GM23338 (cell line): ENCODE measurements at regions not wholly inside any gene's neighbourhood (a gene's known extent, or its start where the extent isn't known, plus 50 kb on each side); places are given as distances from the start of the nearest gene placed in this dataset.

Source experiments
- ATAC-seq: fragments of 200-7000 bp; cut with Tn5 transposase; 3 replicates; pipeline ENCODE4 v1.9.1; 2020
- DNase-seq: peaks from one replicate; pipeline ENCODE4 v3.0.0-alpha.2; 2015; ENCODE audit warnings: low spot score
- H2AFZ ChIP-seq: fragments of 200-600 bp; sonication (generic); 2 replicates; pipeline ENCODE4 v1.8.0; 2016; ENCODE audit warnings: antibody characterized with exemption, mild to moderate bottlenecking, moderate library complexity
- H3F3A ChIP-seq: fragments of 200-600 bp; sonication (generic); replicated peaks from 2 replicates; pipeline ENCODE4 v1.8.0; 2017; ENCODE audit warnings: antibody characterized with exemption, mixed run types, low read depth
- H3K27ac ChIP-seq: fragments of 200-600 bp; sonication (generic); 2 replicates; pipeline ENCODE4 v1.6.1; 2016; ENCODE audit warnings: low read depth
- H3K27me3 ChIP-seq: fragments of 200-600 bp; sonication (generic); 2 replicates; pipeline ENCODE4 v1.8.0; 2016; ENCODE audit warnings: mild to moderate bottlenecking, mixed run types, moderate library complexity; ENCODE audit not compliant: insufficient read depth
- H3K36me3 ChIP-seq: fragments of 200-600 bp; sonication (generic); 2 replicates; pipeline ENCODE4 v1.8.0; 2016; ENCODE audit warnings: mild to moderate bottlenecking; ENCODE audit not compliant: insufficient read depth
- H3K4me1 ChIP-seq: fragments of 200-600 bp; sonication (generic); 2 replicates; pipeline ENCODE4 v1.8.0; 2016; ENCODE audit warnings: mild to moderate bottlenecking, moderate library complexity; ENCODE audit not compliant: insufficient read depth
- H3K4me2 ChIP-seq: fragments of 200-600 bp; sonication (generic); 2 replicates; pipeline ENCODE4 v1.7.1; 2017; ENCODE audit warnings: mixed run types
- H3K4me3 ChIP-seq: fragments of 200-600 bp; sonication (generic); 2 replicates; pipeline ENCODE4 v1.6.1; 2016; ENCODE audit warnings: mixed run types
- H3K79me2 ChIP-seq: fragments of 200-600 bp; sonication (generic); replicated peaks from 2 replicates; pipeline ENCODE4 v1.8.0; 2017; ENCODE audit warnings: mild to moderate bottlenecking; ENCODE audit not compliant: insufficient read depth
- H3K9me2 ChIP-seq: fragments of 200-600 bp; sonication (generic); 2 replicates; pipeline ENCODE4 v1.8.0; 2017; ENCODE audit not compliant: insufficient read depth
- H4K20me1 ChIP-seq: fragments of 200-600 bp; sonication (generic); replicated peaks from 2 replicates; pipeline ENCODE4 v1.8.0; 2017; ENCODE audit warnings: mild to moderate bottlenecking; ENCODE audit not compliant: insufficient read depth
- H3K27ac Mint-ChIP-seq: 2 replicates; pipeline ENCODE4 v1.8.0; 2020; ENCODE audit warnings: inconsistent platforms, mild to moderate bottlenecking, moderate library complexity, mixed read lengths
- H3K27me3 Mint-ChIP-seq: 3 replicates; pipeline ENCODE4 v1.8.0; 2022; ENCODE audit warnings: low read depth, mild to moderate bottlenecking, moderate library complexity, mixed read lengths, inconsistent platforms; ENCODE audit not compliant: insufficient read depth, poor library complexity
- H3K36me3 Mint-ChIP-seq: 3 replicates; pipeline ENCODE4 v1.8.0; 2021; ENCODE audit warnings: low read depth, mild to moderate bottlenecking, inconsistent platforms, moderate library complexity, mixed read lengths
- H3K4me1 Mint-ChIP-seq: 3 replicates; pipeline ENCODE4 v1.8.0; 2020; ENCODE audit warnings: mild to moderate bottlenecking, inconsistent platforms, mixed read lengths
- H3K4me3 Mint-ChIP-seq: 3 replicates; pipeline ENCODE4 v1.8.0; 2021; ENCODE audit warnings: moderate library complexity, mild to moderate bottlenecking, inconsistent platforms, mixed read lengths
- H3K9me3 Mint-ChIP-seq: 3 replicates; pipeline ENCODE4 v1.8.0; 2020; ENCODE audit warnings: moderate library complexity, mild to moderate bottlenecking, inconsistent platforms, mixed read lengths
- EZH2 ChIP-seq: fragments of 200-600 bp; sonication (generic); IDR thresholded peaks from one replicate; pipeline ENCODE4 v1.8.0; 2017; ENCODE audit warnings: antibody characterized with exemption, mild to moderate bottlenecking, low read depth; ENCODE audit not compliant: unreplicated experiment
- JUNB ChIP-seq: IDR thresholded peaks from one replicate; pipeline ENCODE4 v1.6.1; 2016; ENCODE audit warnings: antibody characterized with exemption; ENCODE audit not compliant: unreplicated experiment
- REST ChIP-seq: IDR thresholded peaks from one replicate; pipeline ENCODE4 v1.6.1; 2018; ENCODE audit warnings: antibody characterized with exemption; ENCODE audit not compliant: unreplicated experiment
- TF ChIP-seq, protein P1 (sequence below): IDR thresholded peaks from 2 replicates; pipeline ENCODE4 v1.6.1; 2016; ENCODE audit warnings: antibody characterized with exemption
- TF ChIP-seq, protein P2 (sequence below): fragments of 250-450 bp; sonication (Bioruptor Pico); IDR thresholded peaks from 2 replicates; pipeline ENCODE4 v1.5.0; 2020; ENCODE audit warnings: mild to moderate bottlenecking, moderate library complexity
- TF ChIP-seq, protein P3 (sequence below), 2 experiments: fragments of 200-600 bp in 1 of 2; sonication (generic) in 1 of 2; conservative IDR thresholded peaks; 2 replicates each; pipeline versions ENCODE4 v1.5.1 to v1.6.1; 2016 to 2017; ENCODE audit warnings: antibody characterized with exemption in 2 of 2, low read depth in 2 of 2, mild to moderate bottlenecking in 2 of 2, moderate library complexity in 1 of 2

- Mint-ChIP-seq H3K27ac (no peak overlapping the region; the same call in 1 of the 2 replicates), H3K4me3 (no peak overlapping the region), H3K27me3 (peaks cover 2% of the 10 kb centered on the region), H3K36me3 (peaks cover 18% of the 10 kb centered on the region; the same call in 2 of the 3 replicates), H3K4me1 (peaks cover 24% of the 10 kb centered on the region), H3K9me3 (peaks cover 19% of the 10 kb centered on the region)
- DNase-seq: peak; percentile 60
- Histone ChIP-seq H3K4me1 (peaks cover 8% of the 10 kb centered on the region), H3K27ac (no peak overlapping the region), H3K9me2 (0 out of 2 replicates have a peak, but pooled peaks cover 5% of the 10 kb centered on the region), H3K79me2 (no peaks in the 10 kb centered on the region), H3F3A (peaks cover 4% of the 10 kb centered on the region; the same call in 1 of the 2 replicates), H2AFZ (peak overlapping the region; percentile 28; the same call in 1 of the 2 replicates), H3K27me3 (peaks cover 19% of the 10 kb centered on the region; the same call in 1 of the 2 replicates), H3K36me3 (no peaks in the 10 kb centered on the region), H3K4me2 (no peak overlapping the region), H3K4me3 (no peak overlapping the region), H4K20me1 (no peaks in the 10 kb centered on the region)
- TF ChIP-seq REST (no peak), EZH2 (no peak), JUNB (no peak)
- TF ChIP-seq, protein P1, sequence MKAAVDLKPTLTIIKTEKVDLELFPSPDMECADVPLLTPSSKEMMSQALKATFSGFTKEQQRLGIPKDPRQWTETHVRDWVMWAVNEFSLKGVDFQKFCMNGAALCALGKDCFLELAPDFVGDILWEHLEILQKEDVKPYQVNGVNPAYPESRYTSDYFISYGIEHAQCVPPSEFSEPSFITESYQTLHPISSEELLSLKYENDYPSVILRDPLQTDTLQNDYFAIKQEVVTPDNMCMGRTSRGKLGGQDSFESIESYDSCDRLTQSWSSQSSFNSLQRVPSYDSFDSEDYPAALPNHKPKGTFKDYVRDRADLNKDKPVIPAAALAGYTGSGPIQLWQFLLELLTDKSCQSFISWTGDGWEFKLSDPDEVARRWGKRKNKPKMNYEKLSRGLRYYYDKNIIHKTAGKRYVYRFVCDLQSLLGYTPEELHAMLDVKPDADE: no peak
- TF ChIP-seq, protein P2, sequence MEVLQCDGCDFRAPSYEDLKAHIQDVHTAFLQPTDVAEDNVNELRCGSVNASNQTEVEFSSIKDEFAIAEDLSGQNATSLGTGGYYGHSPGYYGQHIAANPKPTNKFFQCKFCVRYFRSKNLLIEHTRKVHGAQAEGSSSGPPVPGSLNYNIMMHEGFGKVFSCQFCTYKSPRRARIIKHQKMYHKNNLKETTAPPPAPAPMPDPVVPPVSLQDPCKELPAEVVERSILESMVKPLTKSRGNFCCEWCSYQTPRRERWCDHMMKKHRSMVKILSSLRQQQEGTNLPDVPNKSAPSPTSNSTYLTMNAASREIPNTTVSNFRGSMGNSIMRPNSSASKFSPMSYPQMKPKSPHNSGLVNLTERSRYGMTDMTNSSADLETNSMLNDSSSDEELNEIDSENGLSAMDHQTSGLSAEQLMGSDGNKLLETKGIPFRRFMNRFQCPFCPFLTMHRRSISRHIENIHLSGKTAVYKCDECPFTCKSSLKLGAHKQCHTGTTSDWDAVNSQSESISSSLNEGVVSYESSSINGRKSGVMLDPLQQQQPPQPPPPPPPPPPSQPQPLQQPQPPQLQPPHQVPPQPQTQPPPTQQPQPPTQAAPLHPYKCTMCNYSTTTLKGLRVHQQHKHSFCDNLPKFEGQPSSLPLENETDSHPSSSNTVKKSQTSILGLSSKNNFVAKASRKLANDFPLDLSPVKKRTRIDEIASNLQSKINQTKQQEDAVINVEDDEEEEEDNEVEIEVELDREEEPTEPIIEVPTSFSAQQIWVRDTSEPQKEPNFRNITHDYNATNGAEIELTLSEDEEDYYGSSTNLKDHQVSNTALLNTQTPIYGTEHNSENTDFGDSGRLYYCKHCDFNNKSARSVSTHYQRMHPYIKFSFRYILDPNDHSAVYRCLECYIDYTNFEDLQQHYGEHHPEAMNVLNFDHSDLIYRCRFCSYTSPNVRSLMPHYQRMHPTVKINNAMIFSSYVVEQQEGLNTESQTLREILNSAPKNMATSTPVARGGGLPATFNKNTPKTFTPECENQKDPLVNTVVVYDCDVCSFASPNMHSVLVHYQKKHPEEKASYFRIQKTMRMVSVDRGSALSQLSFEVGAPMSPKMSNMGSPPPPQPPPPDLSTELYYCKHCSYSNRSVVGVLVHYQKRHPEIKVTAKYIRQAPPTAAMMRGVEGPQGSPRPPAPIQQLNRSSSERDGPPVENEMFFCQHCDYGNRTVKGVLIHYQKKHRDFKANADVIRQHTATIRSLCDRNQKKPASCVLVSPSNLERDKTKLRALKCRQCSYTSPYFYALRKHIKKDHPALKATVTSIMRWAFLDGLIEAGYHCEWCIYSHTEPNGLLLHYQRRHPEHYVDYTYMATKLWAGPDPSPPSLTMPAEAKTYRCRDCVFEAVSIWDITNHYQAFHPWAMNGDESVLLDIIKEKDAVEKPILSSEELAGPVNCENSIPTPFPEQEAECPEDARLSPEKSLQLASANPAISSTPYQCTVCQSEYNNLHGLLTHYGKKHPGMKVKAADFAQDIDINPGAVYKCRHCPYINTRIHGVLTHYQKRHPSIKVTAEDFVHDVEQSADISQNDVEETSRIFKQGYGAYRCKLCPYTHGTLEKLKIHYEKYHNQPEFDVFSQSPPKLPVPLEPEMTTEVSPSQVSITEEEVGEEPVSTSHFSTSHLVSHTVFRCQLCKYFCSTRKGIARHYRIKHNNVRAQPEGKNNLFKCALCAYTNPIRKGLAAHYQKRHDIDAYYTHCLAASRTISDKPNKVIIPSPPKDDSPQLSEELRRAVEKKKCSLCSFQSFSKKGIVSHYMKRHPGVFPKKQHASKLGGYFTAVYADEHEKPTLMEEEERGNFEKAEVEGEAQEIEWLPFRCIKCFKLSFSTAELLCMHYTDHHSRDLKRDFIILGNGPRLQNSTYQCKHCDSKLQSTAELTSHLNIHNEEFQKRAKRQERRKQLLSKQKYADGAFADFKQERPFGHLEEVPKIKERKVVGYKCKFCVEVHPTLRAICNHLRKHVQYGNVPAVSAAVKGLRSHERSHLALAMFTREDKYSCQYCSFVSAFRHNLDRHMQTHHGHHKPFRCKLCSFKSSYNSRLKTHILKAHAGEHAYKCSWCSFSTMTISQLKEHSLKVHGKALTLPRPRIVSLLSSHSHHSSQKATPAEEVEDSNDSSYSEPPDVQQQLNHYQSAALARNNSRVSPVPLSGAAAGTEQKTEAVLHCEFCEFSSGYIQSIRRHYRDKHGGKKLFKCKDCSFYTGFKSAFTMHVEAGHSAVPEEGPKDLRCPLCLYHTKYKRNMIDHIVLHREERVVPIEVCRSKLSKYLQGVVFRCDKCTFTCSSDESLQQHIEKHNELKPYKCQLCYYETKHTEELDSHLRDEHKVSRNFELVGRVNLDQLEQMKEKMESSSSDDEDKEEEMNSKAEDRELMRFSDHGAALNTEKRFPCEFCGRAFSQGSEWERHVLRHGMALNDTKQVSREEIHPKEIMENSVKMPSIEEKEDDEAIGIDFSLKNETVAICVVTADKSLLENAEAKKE (CRISPR knock-in tag): no peak
- TF ChIP-seq, protein P3, sequence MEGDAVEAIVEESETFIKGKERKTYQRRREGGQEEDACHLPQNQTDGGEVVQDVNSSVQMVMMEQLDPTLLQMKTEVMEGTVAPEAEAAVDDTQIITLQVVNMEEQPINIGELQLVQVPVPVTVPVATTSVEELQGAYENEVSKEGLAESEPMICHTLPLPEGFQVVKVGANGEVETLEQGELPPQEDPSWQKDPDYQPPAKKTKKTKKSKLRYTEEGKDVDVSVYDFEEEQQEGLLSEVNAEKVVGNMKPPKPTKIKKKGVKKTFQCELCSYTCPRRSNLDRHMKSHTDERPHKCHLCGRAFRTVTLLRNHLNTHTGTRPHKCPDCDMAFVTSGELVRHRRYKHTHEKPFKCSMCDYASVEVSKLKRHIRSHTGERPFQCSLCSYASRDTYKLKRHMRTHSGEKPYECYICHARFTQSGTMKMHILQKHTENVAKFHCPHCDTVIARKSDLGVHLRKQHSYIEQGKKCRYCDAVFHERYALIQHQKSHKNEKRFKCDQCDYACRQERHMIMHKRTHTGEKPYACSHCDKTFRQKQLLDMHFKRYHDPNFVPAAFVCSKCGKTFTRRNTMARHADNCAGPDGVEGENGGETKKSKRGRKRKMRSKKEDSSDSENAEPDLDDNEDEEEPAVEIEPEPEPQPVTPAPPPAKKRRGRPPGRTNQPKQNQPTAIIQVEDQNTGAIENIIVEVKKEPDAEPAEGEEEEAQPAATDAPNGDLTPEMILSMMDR (conservative IDR thresholded peaks at IDR 0.05; ENCODE audit: low read depth in 2 of 2): peak; percentile 44 to 66
- peak; percentile 71 for ATAC-seq
These were observed 59.9 kb upstream of the LRPPRC start for GRCh38 chr2:44055664-44056063.
